ENCODE measurements at regions not wholly inside any gene's neighbourhood (a gene's known extent, or its start where the extent isn't known, plus 50 kb on each side); places are given as distances from the start of the nearest gene placed in this dataset.

DNA sequence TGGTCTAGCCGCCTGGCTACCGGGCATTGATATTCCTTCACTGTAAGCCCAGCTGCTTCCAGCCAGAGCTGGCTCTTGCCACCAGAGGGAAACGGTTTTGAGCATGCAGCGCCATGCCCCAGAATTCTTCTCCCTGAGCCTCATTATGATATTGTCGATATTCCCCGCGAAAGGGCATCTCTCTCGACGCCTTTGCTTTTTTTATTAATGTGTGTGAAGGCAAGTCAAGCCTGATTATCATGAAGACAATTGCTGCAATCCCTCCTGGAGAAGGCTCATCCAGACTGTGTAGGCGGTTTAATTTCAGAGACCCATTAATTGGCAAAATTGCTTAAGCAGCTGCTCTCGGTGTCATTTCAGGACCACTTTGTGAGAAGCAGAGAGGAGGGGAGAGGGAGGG, 321.2 kb upstream of the TLE3 start:
- no peaks in the 10 kb centered on the region for H3K27me3 ChIP-seq
- no peak overlapping the region for H3K4me2 ChIP-seq
- H3F3A ChIP-seq (ENCODE audit: low read depth): no peaks in the 10 kb centered on the region
- no peak overlapping the region for H3K4me3 ChIP-seq
- no peaks in the 10 kb centered on the region for H3K79me2 ChIP-seq (ENCODE audit: low read depth)
- peak overlapping the region; percentile 80 for H3K27ac Mint-ChIP-seq
- H3K4me1 ChIP-seq: peaks cover 8% of the 10 kb centered on the region
- H3K9me3 ChIP-seq (ENCODE audit: low read depth): no peaks in the 10 kb centered on the region
- H3K36me3 Mint-ChIP-seq: no peaks in the 10 kb centered on the region
- H3K9ac ChIP-seq: no peak overlapping the region
- peaks cover 28% of the 10 kb centered on the region for H3K4me1 Mint-ChIP-seq
- no peak overlapping the region for H2AFZ ChIP-seq (replicated peaks)
- H3K4me3 Mint-ChIP-seq: no peak overlapping the region
- no peak for DNase-seq (ENCODE audit: low spot score)
- no peaks in the 10 kb centered on the region for H3K9me3 Mint-ChIP-seq
- H3K36me3 ChIP-seq: no peaks in the 10 kb centered on the region
- H4K20me1 ChIP-seq (ENCODE audit: low read depth): no peaks in the 10 kb centered on the region
- TF ChIP-seq EZH2 (IDR thresholded peaks at IDR 0.05) (no peak), EZH2phosphoT487 (IDR thresholded peaks at IDR 0.05) (no peak)
- TF ChIP-seq, protein P1, sequence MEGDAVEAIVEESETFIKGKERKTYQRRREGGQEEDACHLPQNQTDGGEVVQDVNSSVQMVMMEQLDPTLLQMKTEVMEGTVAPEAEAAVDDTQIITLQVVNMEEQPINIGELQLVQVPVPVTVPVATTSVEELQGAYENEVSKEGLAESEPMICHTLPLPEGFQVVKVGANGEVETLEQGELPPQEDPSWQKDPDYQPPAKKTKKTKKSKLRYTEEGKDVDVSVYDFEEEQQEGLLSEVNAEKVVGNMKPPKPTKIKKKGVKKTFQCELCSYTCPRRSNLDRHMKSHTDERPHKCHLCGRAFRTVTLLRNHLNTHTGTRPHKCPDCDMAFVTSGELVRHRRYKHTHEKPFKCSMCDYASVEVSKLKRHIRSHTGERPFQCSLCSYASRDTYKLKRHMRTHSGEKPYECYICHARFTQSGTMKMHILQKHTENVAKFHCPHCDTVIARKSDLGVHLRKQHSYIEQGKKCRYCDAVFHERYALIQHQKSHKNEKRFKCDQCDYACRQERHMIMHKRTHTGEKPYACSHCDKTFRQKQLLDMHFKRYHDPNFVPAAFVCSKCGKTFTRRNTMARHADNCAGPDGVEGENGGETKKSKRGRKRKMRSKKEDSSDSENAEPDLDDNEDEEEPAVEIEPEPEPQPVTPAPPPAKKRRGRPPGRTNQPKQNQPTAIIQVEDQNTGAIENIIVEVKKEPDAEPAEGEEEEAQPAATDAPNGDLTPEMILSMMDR (IDR thresholded peaks at IDR 0.05): no peak
- no peak overlapping the region for H3K27ac ChIP-seq
- peaks cover 3% of the 10 kb centered on the region for H3K27me3 Mint-ChIP-seq (ENCODE audit: insufficient read depth, low read depth)

DNA sequence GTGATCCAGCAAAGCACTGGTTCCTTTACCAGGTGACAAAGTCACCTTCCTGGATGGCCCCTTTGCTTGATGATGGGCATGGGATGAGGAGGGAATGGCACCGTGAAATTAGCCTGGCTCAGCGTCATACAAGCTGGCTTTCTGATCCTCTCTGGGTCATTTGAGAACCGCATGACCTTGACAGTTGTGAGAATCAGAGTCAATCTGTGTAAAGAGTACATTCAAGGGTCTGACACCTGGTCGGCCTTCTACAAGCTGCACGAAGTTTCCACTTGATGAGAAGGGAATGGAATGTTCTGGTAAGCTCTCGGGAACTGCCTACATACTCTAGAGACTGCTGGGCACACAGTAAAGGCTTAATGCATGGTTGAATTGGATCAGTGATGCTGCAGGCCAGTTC, 319.8 kb upstream of the TLE3 start:
- Histone ChIP-seq H4K20me1 (ENCODE audit: low read depth) (no peaks in the 10 kb centered on the region), H3K4me3 (no peak overlapping the region), H2AFZ (replicated peaks) (no peak overlapping the region), H3K36me3 (no peaks in the 10 kb centered on the region), H3K4me2 (no peak overlapping the region), H3K27ac (no peak overlapping the region), H3K9ac (no peak overlapping the region), H3K4me1 (peaks cover 8% of the 10 kb centered on the region), H3K9me3 (ENCODE audit: low read depth) (no peaks in the 10 kb centered on the region), H3K27me3 (no peaks in the 10 kb centered on the region), H3F3A (ENCODE audit: low read depth) (no peaks in the 10 kb centered on the region), H3K79me2 (ENCODE audit: low read depth) (no peaks in the 10 kb centered on the region)
- no peak for DNase-seq (ENCODE audit: low spot score)
- peaks cover 28% of the 10 kb centered on the region for H3K4me1 Mint-ChIP-seq
- peaks cover 3% of the 10 kb centered on the region for H3K27me3 Mint-ChIP-seq (ENCODE audit: insufficient read depth, low read depth)
- H3K27ac Mint-ChIP-seq: no peak overlapping the region
- H3K9me3 Mint-ChIP-seq: no peaks in the 10 kb centered on the region
- no peaks in the 10 kb centered on the region for H3K36me3 Mint-ChIP-seq
- TF ChIP-seq EZH2phosphoT487 (IDR thresholded peaks at IDR 0.05) (no peak), EZH2 (IDR thresholded peaks at IDR 0.05) (no peak)
- TF ChIP-seq, protein P1 (IDR thresholded peaks at IDR 0.05): no peak
- no peak overlapping the region for H3K4me3 Mint-ChIP-seq

DNA sequence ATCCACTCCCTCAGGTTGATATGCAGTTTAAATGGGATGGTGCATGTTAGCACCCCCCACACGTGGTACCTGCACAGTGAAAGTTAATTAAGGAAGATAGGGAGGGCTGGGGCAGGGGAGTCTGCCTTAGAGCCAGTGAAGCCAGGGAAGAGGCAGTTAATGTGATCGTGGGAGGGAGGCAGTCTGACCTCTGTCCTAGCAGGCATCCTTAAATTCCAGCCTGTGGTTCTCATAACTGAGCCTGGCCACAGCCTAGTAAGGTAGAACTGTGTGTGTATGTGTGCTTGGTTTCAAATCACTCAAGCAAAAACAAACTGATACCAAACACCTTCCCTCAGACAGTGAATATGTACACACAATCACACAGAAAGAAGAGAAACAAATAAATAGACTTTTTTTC, 319.1 kb upstream of the TLE3 start:
- Mint-ChIP-seq H3K4me3 (no peak overlapping the region), H3K9me3 (no peaks in the 10 kb centered on the region), H3K27me3 (ENCODE audit: insufficient read depth, low read depth) (no peaks in the 10 kb centered on the region), H3K4me1 (peaks cover 28% of the 10 kb centered on the region), H3K27ac (no peak overlapping the region), H3K36me3 (no peaks in the 10 kb centered on the region)
- H3K4me1 ChIP-seq: peaks cover 8% of the 10 kb centered on the region
- DNase-seq (ENCODE audit: low spot score): no peak
- H3K4me3 ChIP-seq: no peak overlapping the region
- no peaks in the 10 kb centered on the region for H3K9me3 ChIP-seq (ENCODE audit: low read depth)
- TF ChIP-seq EZH2 (IDR thresholded peaks at IDR 0.05) (no peak), EZH2phosphoT487 (IDR thresholded peaks at IDR 0.05) (no peak)
- TF ChIP-seq, protein P1 (IDR thresholded peaks at IDR 0.05): no peak
- H3K36me3 ChIP-seq: no peaks in the 10 kb centered on the region
- no peak overlapping the region for H3K4me2 ChIP-seq
- no peaks in the 10 kb centered on the region for H3K79me2 ChIP-seq (ENCODE audit: low read depth)
- no peak overlapping the region for H2AFZ ChIP-seq (replicated peaks)
- no peak overlapping the region for H3K9ac ChIP-seq
- no peaks in the 10 kb centered on the region for H3K27me3 ChIP-seq
- no peaks in the 10 kb centered on the region for H4K20me1 ChIP-seq (ENCODE audit: low read depth)
- no peaks in the 10 kb centered on the region for H3F3A ChIP-seq (ENCODE audit: low read depth)
- H3K27ac ChIP-seq: no peak overlapping the region
